ENCODE measurements at regions not wholly inside any gene's neighbourhood (a gene's known extent, or its start where the extent isn't known, plus 50 kb on each side); places are given as distances from the start of the nearest gene placed in this dataset.

DNA sequence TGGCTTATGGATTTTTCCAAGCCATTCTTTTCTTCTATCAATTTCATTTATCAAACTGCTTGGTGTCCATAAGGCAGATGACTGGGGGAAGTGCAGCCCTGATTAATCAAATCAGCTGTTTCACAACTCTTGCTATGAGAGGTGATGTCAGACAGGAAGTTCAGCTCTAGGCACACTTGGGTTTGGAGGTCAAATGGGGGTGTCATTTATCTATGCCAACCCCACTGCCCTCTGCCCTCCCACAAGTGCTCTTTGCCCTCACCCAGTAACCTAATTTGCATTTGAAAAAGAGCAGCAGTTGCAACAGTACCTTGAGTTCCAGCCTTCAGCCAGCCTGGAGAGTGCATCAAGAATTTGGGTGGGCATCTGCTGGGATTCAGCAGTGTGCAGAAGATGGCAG is 431.3 kb upstream of the SPRED2 start:
- H3K9me3 ChIP-seq (ENCODE audit: control insufficient read depth, low read length) = no peaks in the 10 kb centered on the region
- H3K27me3 ChIP-seq (replicated peaks; ENCODE audit: control insufficient read depth, insufficient read depth, low read length) = peaks cover 5% of the 10 kb centered on the region
- DNase-seq (ENCODE audit: low read depth) = no peak
- no peaks in the 10 kb centered on the region for H3K4me1 ChIP-seq (ENCODE audit: control insufficient read depth, insufficient read depth, low read length)
- no peaks in the 10 kb centered on the region for H3K36me3 ChIP-seq (ENCODE audit: control insufficient read depth, insufficient read depth, low read length, severe bottlenecking)
- H3K4me3 ChIP-seq (ENCODE audit: low read length) = no peak overlapping the region
- no peak overlapping the region for H3K9ac ChIP-seq (ENCODE audit: low read length)

DNA sequence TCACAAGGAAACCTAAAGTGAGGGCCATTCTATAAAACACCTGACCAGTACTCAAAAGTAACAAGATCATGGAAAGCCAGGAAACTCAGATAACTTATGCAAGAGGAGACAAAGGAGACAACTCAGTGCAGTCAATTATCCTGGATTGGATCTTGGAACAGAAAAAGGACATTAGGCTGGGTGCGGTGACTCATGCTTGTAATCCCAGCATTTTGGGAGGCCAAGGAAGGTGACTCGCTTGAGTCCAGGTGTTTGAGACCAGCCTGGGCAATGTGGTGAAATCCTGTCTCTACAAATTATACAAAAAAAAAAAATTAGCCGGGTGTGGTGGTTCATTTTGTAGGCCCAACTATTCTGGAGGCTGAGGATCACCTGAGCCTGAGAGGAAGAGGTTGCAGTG is 424.5 kb upstream of the SPRED2 start:
- H3K4me3 ChIP-seq (ENCODE audit: low read length) = no peak overlapping the region
- no peak for DNase-seq (ENCODE audit: low read depth)
- H3K9ac ChIP-seq (ENCODE audit: low read length) = no peak overlapping the region
- no peaks in the 10 kb centered on the region for H3K9me3 ChIP-seq (ENCODE audit: control insufficient read depth, low read length)
- H3K27me3 ChIP-seq (replicated peaks; ENCODE audit: control insufficient read depth, insufficient read depth, low read length) = no peaks in the 10 kb centered on the region
- no peaks in the 10 kb centered on the region for H3K36me3 ChIP-seq (ENCODE audit: control insufficient read depth, insufficient read depth, low read length, severe bottlenecking)
- no peaks in the 10 kb centered on the region for H3K4me1 ChIP-seq (ENCODE audit: control insufficient read depth, insufficient read depth, low read length)

DNA sequence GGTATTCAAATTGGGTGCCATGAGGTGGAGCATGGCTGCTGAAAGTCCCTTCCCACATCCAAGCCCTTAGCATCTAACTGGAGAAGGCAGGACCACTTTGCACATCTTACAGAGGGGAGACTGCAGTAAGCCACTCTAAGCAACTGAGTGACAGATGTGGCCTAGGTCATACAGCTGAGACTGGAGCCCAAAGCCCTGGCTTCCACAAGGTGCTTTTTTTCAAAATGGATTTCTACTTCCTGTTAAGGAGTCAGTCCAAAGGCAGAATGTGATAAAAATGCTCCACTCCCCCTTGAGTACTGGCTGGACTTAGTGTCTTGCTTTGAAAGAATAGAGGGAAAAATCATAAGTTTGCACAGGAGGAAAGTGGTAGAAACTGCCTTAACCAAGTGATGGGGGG is 424.0 kb upstream of the SPRED2 start:
- Histone ChIP-seq H3K4me1 (ENCODE audit: control insufficient read depth, insufficient read depth, low read length) (no peaks in the 10 kb centered on the region), H3K27me3 (replicated peaks; ENCODE audit: control insufficient read depth, insufficient read depth, low read length) (no peaks in the 10 kb centered on the region), H3K9me3 (ENCODE audit: control insufficient read depth, low read length) (no peaks in the 10 kb centered on the region), H3K4me3 (ENCODE audit: low read length) (no peak overlapping the region), H3K9ac (ENCODE audit: low read length) (no peak overlapping the region), H3K36me3 (ENCODE audit: control insufficient read depth, insufficient read depth, low read length, severe bottlenecking) (no peaks in the 10 kb centered on the region)
- DNase-seq (ENCODE audit: low read depth) = no peak

DNA sequence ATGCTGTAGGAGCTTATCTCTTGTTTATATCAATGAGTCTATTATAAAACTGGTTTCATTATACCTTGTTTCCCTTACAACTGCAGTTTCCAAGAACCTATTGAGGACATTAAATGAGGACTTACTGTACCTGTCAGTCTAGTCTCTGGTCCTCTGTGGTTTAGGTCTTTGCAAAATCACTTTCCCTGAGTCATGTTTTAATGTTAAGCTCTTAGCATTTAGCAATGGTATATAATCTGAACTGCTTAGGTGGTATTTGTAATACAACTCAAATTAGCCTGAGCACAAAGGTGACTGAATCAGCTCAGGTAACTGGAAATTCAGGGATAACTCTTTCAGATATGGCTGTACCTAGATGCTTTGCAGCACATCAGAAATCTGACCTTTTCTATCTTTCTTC is 418.3 kb upstream of the SPRED2 start:
- Histone ChIP-seq H3K4me3 (ENCODE audit: low read length) (no peak overlapping the region), H3K9ac (ENCODE audit: low read length) (no peak overlapping the region), H3K4me1 (ENCODE audit: control insufficient read depth, insufficient read depth, low read length) (no peaks in the 10 kb centered on the region), H3K9me3 (ENCODE audit: control insufficient read depth, low read length) (no peaks in the 10 kb centered on the region), H3K36me3 (ENCODE audit: control insufficient read depth, insufficient read depth, low read length, severe bottlenecking) (no peaks in the 10 kb centered on the region), H3K27me3 (replicated peaks; ENCODE audit: control insufficient read depth, insufficient read depth, low read length) (peaks cover 7% of the 10 kb centered on the region)
- no peak for DNase-seq (ENCODE audit: low read depth)

DNA sequence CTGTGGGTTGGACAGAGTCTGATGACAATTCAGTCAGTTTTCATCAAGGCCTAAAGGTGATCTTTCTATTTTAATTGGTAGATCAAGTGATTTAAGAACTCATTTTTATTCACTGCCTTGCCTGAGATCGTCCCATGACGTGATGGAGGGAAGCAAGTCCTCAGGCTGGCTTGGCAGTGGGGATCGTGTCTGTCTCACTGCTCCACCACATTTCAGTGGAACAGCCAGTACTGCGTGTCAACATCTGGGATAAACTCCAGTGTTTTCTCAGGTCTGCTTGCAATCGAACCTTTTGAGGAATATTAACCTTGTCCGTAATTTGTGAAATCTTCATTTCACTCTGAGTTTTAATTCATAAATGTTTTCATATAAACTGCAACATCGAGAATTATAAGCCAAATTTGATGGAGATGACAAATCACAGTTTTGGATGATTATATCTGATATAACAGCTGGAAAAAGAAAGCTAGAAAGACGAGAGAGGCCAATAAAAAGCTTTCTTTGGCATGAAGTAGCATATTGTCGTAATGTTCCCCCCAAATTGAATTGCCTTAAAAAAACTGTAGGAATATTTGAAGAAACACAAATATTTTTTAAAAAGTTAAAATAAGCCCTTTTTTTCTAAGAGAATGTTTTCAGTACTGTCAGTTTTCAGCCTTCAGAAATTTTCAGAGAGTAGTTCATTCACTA is 414.7 kb upstream of the SPRED2 start:
- no peak for DNase-seq (ENCODE audit: low read depth)
- H3K9ac ChIP-seq (ENCODE audit: low read length) = no peak overlapping the region
- no peak overlapping the region for H3K4me3 ChIP-seq (ENCODE audit: low read length)
- H3K9me3 ChIP-seq (ENCODE audit: control insufficient read depth, low read length) = peaks cover 4% of the 10 kb centered on the region
- H3K4me1 ChIP-seq (ENCODE audit: control insufficient read depth, insufficient read depth, low read length) = no peaks in the 10 kb centered on the region
- peaks cover 7% of the 10 kb centered on the region for H3K27me3 ChIP-seq (replicated peaks; ENCODE audit: control insufficient read depth, insufficient read depth, low read length)
- H3K36me3 ChIP-seq (ENCODE audit: control insufficient read depth, insufficient read depth, low read length, severe bottlenecking) = no peaks in the 10 kb centered on the region

DNA sequence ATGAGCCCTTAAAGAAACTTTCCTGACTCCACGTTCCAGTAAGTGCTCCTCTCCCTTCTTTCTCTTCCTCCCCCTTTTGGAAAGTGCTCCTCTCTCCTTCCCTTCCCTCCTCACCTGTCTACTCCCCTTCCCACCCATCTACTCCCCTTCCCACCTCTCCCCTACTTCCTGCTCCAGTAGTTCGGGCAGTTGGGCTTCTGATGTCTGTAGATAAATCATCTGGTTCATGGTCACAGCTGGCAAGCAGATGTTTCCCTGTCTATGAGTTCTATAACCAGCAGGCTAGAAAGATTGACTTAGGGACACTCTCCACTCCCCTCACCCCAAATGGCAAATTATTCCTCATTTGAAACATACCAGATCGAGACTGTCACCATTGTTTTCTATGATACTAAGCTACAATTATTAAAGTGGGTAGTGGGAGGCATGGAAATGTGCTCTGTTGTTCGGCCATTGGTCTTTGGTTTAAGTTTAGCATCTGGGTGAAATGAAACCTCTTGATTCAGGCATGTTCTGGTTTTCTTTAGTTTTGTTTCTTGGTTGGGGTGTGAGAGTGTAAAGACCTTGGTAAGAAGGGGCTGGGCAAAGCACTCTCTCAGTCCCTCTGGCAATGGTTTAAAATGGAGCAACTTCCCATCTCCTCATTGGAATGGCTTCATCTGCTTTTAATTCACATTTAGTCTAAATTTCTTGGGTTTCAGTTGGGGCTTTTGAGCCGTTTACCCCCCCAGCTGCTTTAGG is 413.2 kb upstream of the SPRED2 start:
- H3K9ac ChIP-seq (ENCODE audit: low read length) = no peak overlapping the region
- no peaks in the 10 kb centered on the region for H3K36me3 ChIP-seq (ENCODE audit: control insufficient read depth, insufficient read depth, low read length, severe bottlenecking)
- peaks cover 7% of the 10 kb centered on the region for H3K27me3 ChIP-seq (replicated peaks; ENCODE audit: control insufficient read depth, insufficient read depth, low read length)
- H3K4me1 ChIP-seq (ENCODE audit: control insufficient read depth, insufficient read depth, low read length) = no peaks in the 10 kb centered on the region
- DNase-seq (ENCODE audit: low read depth) = no peak
- peaks cover 4% of the 10 kb centered on the region for H3K9me3 ChIP-seq (ENCODE audit: control insufficient read depth, low read length)
- H3K4me3 ChIP-seq (ENCODE audit: low read length) = no peak overlapping the region

DNA sequence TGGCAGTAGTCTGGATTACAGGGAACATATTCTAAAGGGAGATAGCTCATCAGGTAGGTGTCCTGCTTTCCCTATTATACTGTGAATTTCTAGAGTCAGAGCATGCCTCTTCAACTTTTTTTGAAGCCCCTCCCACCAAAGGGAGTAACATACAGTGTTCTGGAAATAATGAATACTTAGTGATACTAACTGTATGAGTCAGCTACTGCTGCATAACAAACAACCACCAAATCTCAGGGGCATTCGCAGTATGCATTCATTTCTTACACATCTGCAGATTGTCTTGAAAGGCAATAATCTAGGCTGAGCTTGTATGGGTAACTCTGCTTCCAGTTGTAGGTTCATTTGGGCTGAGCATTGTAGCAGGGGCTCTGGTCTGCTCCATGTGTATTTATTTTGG is 409.7 kb upstream of the SPRED2 start:
- no peak overlapping the region for H3K4me3 ChIP-seq (ENCODE audit: low read length)
- peaks cover 4% of the 10 kb centered on the region for H3K9me3 ChIP-seq (ENCODE audit: control insufficient read depth, low read length)

DNA sequence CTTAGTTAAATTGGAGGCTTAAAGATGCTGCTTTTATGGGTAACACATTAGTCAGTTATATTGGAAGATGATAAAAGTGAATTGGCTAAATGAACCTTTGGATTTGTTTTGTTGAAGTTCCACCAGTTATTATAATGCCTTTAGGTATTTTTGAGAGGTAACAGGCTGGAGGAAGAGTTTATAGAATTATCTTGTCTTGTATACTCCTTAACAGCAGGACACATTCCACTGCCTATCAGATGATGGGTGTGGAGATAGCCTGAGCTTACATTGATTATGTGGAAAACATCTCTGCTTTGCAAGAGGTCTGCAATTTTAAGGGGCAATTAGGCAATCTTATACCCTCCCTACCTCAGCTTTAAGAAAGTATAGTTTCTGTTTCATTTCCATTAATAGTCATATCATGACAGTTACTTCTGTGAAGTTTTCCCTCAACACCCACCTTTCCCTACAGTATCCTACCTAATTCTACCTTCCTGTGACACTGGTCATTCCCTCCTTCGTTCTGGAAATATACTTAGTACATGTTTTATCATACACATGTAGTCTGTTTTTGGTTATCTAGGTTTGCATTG is 403.7 kb upstream of the SPRED2 start:
- Histone ChIP-seq H3K9me3 (ENCODE audit: control insufficient read depth, low read length) (no peaks in the 10 kb centered on the region), H3K4me3 (ENCODE audit: low read length) (no peak overlapping the region), H3K9ac (ENCODE audit: low read length) (no peak overlapping the region), H3K27me3 (replicated peaks; ENCODE audit: control insufficient read depth, insufficient read depth, low read length) (no peaks in the 10 kb centered on the region), H3K36me3 (ENCODE audit: control insufficient read depth, insufficient read depth, low read length, severe bottlenecking) (no peaks in the 10 kb centered on the region), H3K4me1 (ENCODE audit: control insufficient read depth, insufficient read depth, low read length) (no peaks in the 10 kb centered on the region)
- DNase-seq (ENCODE audit: low read depth) = no peak

More for the DNA sequence above, 409.7 kb upstream of the SPRED2 start:
- no peaks in the 10 kb centered on the region for H3K4me1 ChIP-seq (ENCODE audit: control insufficient read depth, insufficient read depth, low read length)
- DNase-seq (ENCODE audit: low read depth) = no peak
- no peak overlapping the region for H3K9ac ChIP-seq (ENCODE audit: low read length)
- H3K36me3 ChIP-seq (ENCODE audit: control insufficient read depth, insufficient read depth, low read length, severe bottlenecking) = no peaks in the 10 kb centered on the region
- H3K27me3 ChIP-seq (replicated peaks; ENCODE audit: control insufficient read depth, insufficient read depth, low read length) = peaks cover 4% of the 10 kb centered on the region

DNA sequence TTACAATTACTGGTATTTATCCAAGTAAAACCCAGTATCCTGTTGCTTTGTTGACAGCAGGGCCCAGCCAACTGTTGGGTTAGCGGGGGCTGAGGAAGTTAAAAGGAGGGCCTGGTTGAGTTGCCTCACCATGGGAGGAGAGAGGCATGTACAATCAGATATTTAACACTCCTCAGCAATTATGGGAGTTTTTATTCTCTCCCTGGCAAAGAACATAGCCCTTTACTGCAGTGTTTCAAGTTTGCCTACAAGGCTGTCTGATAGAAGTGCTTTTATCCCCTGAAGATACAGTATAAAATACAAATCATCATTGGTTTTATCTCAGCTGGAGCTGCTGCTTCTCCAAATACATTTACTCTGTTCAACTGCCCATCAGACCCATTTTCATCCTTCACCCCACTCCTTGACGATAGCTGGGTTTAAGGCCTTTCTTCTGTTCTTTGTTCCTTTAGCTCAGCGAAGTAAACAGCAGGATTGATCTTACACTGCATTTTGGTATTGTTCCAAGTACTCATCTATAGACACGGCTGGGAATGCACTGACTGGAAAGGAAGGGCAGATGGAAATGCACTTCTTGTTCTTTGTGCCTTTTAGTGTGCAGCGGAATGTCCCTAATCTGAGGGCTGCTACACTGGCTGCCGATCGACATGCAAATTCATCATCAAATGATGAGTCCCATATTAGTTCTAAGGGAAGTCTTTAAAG is 402.5 kb upstream of the SPRED2 start:
- DNase-seq (ENCODE audit: low read depth) = no peak
- Histone ChIP-seq H3K4me3 (ENCODE audit: low read length) (no peak overlapping the region), H3K9me3 (ENCODE audit: control insufficient read depth, low read length) (no peaks in the 10 kb centered on the region)

DNA sequence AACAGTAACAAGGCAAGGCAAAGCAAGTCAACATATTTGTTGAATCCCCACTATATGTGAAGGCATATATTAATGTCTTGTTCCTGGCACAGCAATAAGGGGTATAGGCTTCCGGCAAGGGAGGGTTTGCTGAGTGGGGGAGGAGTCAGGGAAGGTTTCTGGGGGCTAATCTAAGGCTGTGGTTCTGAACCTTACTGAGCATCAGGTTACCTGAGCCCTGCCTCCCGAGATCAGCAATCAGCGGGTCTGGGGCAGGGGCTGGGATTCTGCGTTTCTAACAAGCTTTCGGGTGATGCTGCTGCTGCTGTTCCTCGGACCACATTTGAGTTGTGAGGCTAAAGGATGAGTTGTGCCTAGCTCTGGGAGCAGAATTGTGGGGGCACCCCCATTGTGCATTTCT is 401.7 kb upstream of the SPRED2 start:
- H3K27me3 ChIP-seq (replicated peaks; ENCODE audit: control insufficient read depth, insufficient read depth, low read length) = no peaks in the 10 kb centered on the region
- H3K9ac ChIP-seq (ENCODE audit: low read length) = no peak overlapping the region
- no peaks in the 10 kb centered on the region for H3K4me1 ChIP-seq (ENCODE audit: control insufficient read depth, insufficient read depth, low read length)
- no peaks in the 10 kb centered on the region for H3K9me3 ChIP-seq (ENCODE audit: control insufficient read depth, low read length)
- H3K4me3 ChIP-seq (ENCODE audit: low read length) = no peak overlapping the region
- no peaks in the 10 kb centered on the region for H3K36me3 ChIP-seq (ENCODE audit: control insufficient read depth, insufficient read depth, low read length, severe bottlenecking)
- DNase-seq (ENCODE audit: low read depth) = no peak

More for the DNA sequence above, 402.5 kb upstream of the SPRED2 start:
- Histone ChIP-seq H3K9ac (ENCODE audit: low read length) (no peak overlapping the region), H3K36me3 (ENCODE audit: control insufficient read depth, insufficient read depth, low read length, severe bottlenecking) (no peaks in the 10 kb centered on the region), H3K27me3 (replicated peaks; ENCODE audit: control insufficient read depth, insufficient read depth, low read length) (no peaks in the 10 kb centered on the region), H3K4me1 (ENCODE audit: control insufficient read depth, insufficient read depth, low read length) (no peaks in the 10 kb centered on the region)

DNA sequence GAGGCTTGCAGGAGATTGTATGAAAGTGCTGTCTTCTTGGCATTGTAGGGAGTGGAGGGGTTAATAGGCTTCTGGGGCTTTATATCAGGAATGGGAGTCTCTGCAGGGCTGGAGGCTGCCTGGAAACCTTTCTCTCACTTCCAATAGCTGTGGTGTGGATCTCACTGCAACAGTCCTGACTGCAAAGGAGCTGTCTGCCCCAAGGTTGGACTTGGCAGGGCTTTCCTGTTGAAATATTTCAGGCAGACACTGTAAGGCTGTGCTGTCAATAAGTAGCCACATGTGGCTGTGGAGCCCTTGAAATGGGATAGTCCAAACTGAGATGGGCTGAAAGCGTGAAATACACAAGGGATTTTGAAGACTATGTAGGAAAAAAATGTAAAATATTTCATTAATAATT is 399.1 kb upstream of the SPRED2 start:
- Histone ChIP-seq H3K4me1 (ENCODE audit: control insufficient read depth, insufficient read depth, low read length) (no peaks in the 10 kb centered on the region), H3K36me3 (ENCODE audit: control insufficient read depth, insufficient read depth, low read length, severe bottlenecking) (no peaks in the 10 kb centered on the region), H3K27me3 (replicated peaks; ENCODE audit: control insufficient read depth, insufficient read depth, low read length) (no peaks in the 10 kb centered on the region), H3K9ac (ENCODE audit: low read length) (no peak overlapping the region), H3K4me3 (ENCODE audit: low read length) (no peak overlapping the region), H3K9me3 (ENCODE audit: control insufficient read depth, low read length) (no peaks in the 10 kb centered on the region)
- no peak for DNase-seq (ENCODE audit: low read depth)

All from adipocyte (in vitro differentiated cells).